HG03442 (cell line): ENCODE measurements at regions not wholly inside any gene's neighbourhood (a gene's known extent, or its start where the extent isn't known, plus 50 kb on each side); places are given as distances from the start of the nearest gene placed in this dataset.
A peak's percentile ranks its signal among the peaks of the same experiment; 100 is the strongest.

Source experiments
- ATAC-seq: cut with Tn5 transposase; IDR thresholded peaks from one replicate; pipeline ENCODE4 v1.9.1; 2021; ENCODE audit warnings: mild to moderate bottlenecking, moderate library complexity; ENCODE audit not compliant: unreplicated experiment

GRCh38 chr14:42187846-42188245 lies 581.2 kb downstream of the LRFN5 start:
- ATAC-seq = no peak

- no peak for ATAC-seq
Measured at GRCh38 chr14:42185718-42186117, 579.0 kb downstream of the LRFN5 start.

- no peak for ATAC-seq
Measured at GRCh38 chr14:42174357-42174756, 567.7 kb downstream of the LRFN5 start.

- ATAC-seq = no peak
Measured at GRCh38 chr14:42173206-42173605, 566.5 kb downstream of the LRFN5 start.

- no peak for ATAC-seq
Measured at GRCh38 chr14:42172304-42172703, 565.6 kb downstream of the LRFN5 start.

GRCh38 chr14:42163136-42163535 lies 556.5 kb downstream of the LRFN5 start:
- no peak for ATAC-seq

- no peak for ATAC-seq
Measured at GRCh38 chr14:42159138-42159537, 552.5 kb downstream of the LRFN5 start.

- peak; percentile 88 for ATAC-seq
Measured at GRCh38 chr14:42149609-42150261, 543.1 kb downstream of the LRFN5 start.

GRCh38 chr14:42145766-42146165 lies 539.1 kb downstream of the LRFN5 start:
- ATAC-seq = no peak

- ATAC-seq = no peak
Measured at GRCh38 chr14:42143114-42143513, 536.4 kb downstream of the LRFN5 start.

- no peak for ATAC-seq
Measured at GRCh38 chr14:42141328-42141727, 534.7 kb downstream of the LRFN5 start.

GRCh38 chr14:42140831-42141279 lies 534.2 kb downstream of the LRFN5 start:
- no peak for ATAC-seq

GRCh38 chr14:42140001-42140400 lies 533.3 kb downstream of the LRFN5 start:
- no peak for ATAC-seq

GRCh38 chr14:42138406-42138805 lies 531.7 kb downstream of the LRFN5 start:
- ATAC-seq = no peak

- ATAC-seq = no peak
Measured at GRCh38 chr14:42130815-42131214, 524.1 kb downstream of the LRFN5 start.

GRCh38 chr14:42123526-42123925 lies 516.9 kb downstream of the LRFN5 start:
- no peak for ATAC-seq

GRCh38 chr14:42113358-42114069 lies 506.8 kb downstream of the LRFN5 start:
- ATAC-seq = no peak

- ATAC-seq = no peak
Measured at GRCh38 chr14:42112108-42112507, 505.4 kb downstream of the LRFN5 start.

- ATAC-seq = no peak
Measured at GRCh38 chr14:42111355-42111754, 504.7 kb downstream of the LRFN5 start.

- peak; percentile 96 for ATAC-seq
Measured at GRCh38 chr14:42110167-42110566, 503.5 kb downstream of the LRFN5 start.

- no peak for ATAC-seq
Measured at GRCh38 chr14:42095155-42095554, 488.5 kb downstream of the LRFN5 start.

GRCh38 chr14:42090122-42090521 lies 483.4 kb downstream of the LRFN5 start:
- ATAC-seq = no peak

GRCh38 chr14:42079911-42080310 lies 473.2 kb downstream of the LRFN5 start:
- ATAC-seq = no peak
